NCI-H146 treated with DMSO at 0.1 percent for 48 hours (cell line): ENCODE measurements at regions not wholly inside any gene's neighbourhood (a gene's known extent, or its start where the extent isn't known, plus 50 kb on each side); places are given as distances from the start of the nearest gene placed in this dataset.
A peak's percentile ranks its signal among the peaks of the same experiment; 100 is the strongest.

Source experiments
- DNase-seq: peaks from one replicate; lab custom pipeline; 2025; ENCODE audit not compliant: unreplicated experiment; lab: John Stamatoyannopoulos, UW

GRCh38 chr5:135220394-135221186 is 178.4 kb downstream of the MACROH2A1 start:
- no peak for DNase-seq

GRCh38 chr5:135219868-135220267 is 179.2 kb downstream of the MACROH2A1 start:
- no peak for DNase-seq

GRCh38 chr5:135218790-135219568 is 180.1 kb downstream of the MACROH2A1 start:
- DNase-seq = no peak

- no peak for DNase-seq
Measured at GRCh38 chr5:135218486-135218755, 180.6 kb downstream of the MACROH2A1 start.

- no peak for DNase-seq
Measured at GRCh38 chr5:135217669-135218485, 181.2 kb downstream of the MACROH2A1 start.

GRCh38 chr5:135216471-135217343 is 182.3 kb downstream of the MACROH2A1 start:
- DNase-seq = no peak

- no peak for DNase-seq
Measured at GRCh38 chr5:135215617-135216470, 181.8 kb upstream of the PITX1 start.

GRCh38 chr5:135214897-135215616 is 181.0 kb upstream of the PITX1 start:
- DNase-seq = no peak

- DNase-seq = peak; percentile 76
Measured at GRCh38 chr5:135213466-135214239, 179.6 kb upstream of the PITX1 start.

GRCh38 chr5:135213027-135213386 is 179.0 kb upstream of the PITX1 start:
- peak; percentile 4 for DNase-seq

GRCh38 chr5:135212361-135213026 is 178.5 kb upstream of the PITX1 start:
- no peak for DNase-seq

- DNase-seq = no peak
Measured at GRCh38 chr5:135211791-135212190, 177.8 kb upstream of the PITX1 start.

- no peak for DNase-seq
Measured at GRCh38 chr5:135211083-135211790, 177.2 kb upstream of the PITX1 start.

GRCh38 chr5:135210286-135211055 is 176.4 kb upstream of the PITX1 start:
- no peak for DNase-seq

GRCh38 chr5:135208903-135209721 is 175.1 kb upstream of the PITX1 start:
- no peak for DNase-seq

GRCh38 chr5:135208555-135208902 is 174.5 kb upstream of the PITX1 start:
- DNase-seq = no peak
